Kasumi-1 (cell line): ENCODE measurements at regions not wholly inside any gene's neighbourhood (a gene's known extent, or its start where the extent isn't known, plus 50 kb on each side); places are given as distances from the start of the nearest gene placed in this dataset.
"Not testable (repeated sequence)": the region's sequence is repeated elsewhere in the genome, so short reads cannot be mapped to it uniquely, and the experiment has no call there.

Source experiments
- DNase-seq, 2 experiments: peaks; one replicate each; lab custom pipeline; 2025; lab: John Stamatoyannopoulos, UW

GRCh38 chr5:61215996-61216395 lies 53.7 kb upstream of the SMIM15 start:
- no peak for DNase-seq

- DNase-seq, result no peak
These were observed 54.5 kb upstream of the SMIM15 start for GRCh38 chr5:61216741-61217140.

- DNase-seq, result no peak
These were observed 54.9 kb upstream of the SMIM15 start for GRCh38 chr5:61217214-61217613.

- no peak for DNase-seq
These were observed 66.0 kb upstream of the SMIM15 start for GRCh38 chr5:61228229-61228628.

- no peak for DNase-seq
These were observed 66.5 kb upstream of the SMIM15 start for GRCh38 chr5:61228691-61229280.

DNA sequence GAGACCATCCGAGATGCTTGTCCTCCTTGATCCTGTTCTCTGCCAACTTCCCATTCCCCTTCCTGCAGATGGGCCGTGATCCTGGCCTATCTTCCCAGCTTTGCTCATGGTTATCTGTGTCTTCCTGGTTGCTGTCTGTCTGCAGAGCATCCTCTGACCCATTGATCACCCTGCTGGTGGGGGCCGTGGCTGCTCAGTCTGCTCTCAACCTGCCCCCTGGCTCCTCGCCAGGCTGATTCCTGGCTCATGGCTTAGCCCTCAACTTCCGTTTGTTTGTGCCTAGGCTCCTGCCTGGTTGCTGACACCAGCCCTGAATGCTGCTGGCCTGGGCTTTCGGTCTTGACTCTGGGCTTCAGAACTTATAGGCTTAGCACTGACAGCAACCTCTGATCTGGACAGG lies 67.1 kb upstream of the SMIM15 start:
- DNase-seq, result no peak

- no peak for DNase-seq
These were observed 68.2 kb upstream of the SMIM15 start for GRCh38 chr5:61230492-61230891.

DNA sequence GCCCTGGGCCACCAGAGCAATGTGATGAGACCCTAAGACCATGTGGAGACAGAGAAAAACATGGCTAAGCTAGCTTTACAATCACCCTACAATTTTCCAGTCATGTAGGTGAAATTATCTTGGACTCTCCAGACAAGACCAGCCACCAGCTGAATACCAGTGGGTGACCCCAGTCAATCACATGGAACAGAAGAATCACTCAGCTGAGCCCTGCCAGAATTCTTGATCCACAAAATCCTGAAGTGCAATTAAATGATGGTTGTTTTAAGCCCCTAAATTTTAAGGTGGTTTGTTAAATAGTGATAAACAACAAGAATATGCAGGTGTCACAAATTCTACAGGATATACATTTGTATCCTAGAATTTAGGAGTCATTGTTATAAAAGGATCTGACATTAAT lies 69.5 kb upstream of the SMIM15 start:
- no peak for DNase-seq

DNA sequence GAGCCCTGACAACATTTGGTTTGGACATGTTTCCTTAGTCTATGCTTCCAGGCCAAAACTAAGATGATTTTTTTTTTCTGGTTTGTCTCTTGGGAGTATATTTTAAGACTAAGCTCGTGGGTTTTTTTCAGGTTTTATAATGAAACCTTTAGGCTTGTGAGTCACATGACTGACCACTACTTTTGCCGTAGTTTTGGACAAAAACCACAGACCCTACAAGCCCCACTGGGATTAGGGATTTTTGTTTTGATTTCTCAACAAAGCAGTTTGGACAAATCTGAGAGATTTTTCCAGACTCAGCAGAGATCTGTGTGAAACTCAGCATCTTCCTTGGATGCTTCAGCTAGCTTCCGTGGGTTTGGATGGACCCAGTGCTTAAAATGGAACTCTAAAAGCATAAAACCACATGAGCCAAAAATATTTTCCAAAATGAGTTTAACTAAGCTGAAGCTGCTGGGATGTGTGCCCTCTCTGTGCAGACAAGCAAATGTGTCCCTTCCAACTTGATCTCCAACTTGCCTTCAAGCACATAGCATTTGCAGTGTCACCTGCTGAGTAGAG lies 70.3 kb upstream of the SMIM15 start:
- no peak for DNase-seq

DNA sequence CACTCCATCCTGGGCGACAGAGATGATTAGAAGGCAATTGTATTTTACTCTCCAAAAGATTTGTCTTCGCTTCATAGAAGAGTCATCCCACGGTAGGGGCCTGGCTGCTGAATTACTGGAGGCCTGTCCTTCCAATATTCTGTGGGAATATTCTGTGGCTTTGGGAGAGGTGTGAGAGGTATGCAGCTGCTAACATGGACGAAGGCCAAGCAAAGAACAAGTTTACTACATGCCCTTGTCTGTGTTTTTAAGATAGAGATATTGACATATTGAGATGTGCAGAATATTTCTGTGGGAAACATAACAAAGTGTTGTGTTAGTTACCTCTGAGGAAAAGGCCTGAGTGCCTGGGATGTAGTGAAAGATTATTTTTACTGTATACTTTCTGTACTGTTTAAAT lies 71.8 kb upstream of the SMIM15 start:
- DNase-seq, result no peak

- not testable (repeated sequence) for DNase-seq
These were observed 74.4 kb upstream of the SMIM15 start for GRCh38 chr5:61236715-61237114.

DNA sequence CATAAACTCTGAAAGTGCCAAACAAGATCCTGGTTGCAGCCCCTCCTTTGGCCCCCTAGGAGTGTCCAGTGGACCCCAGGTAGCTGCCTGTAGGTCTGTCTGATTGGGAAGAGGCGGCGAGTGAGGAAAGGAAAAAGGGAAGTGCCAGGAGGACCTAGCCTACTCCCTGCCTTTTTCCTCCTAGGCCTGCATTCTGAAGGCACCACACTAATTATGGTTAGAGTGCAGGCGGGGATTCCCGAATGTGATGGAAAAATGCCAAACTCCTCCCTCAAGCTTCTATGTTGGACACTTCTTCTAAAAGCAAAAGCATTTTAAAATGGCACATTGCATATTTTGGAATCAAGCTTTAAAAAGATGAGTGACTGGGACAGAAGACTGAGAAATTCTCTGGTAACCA lies 83.2 kb upstream of the SMIM15 start:
- no peak for DNase-seq

DNA sequence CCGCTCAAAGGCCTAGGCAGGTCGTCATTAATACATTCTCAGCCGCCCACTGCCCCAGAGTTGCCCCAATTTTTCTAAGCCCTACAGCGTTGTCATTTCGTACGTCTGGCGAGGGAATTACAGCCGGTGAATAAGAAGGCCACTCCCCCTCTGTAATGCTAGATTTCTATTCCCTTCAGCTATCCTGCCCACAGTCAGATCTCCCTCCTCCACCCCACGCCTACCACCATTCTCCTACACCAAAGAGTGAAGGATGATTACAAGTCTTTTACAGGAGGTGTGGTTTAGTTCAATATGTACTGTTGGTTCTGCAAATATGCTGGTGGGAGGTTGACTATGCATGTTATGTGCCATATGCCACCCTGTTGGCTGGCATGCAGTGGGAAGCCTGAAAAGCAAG lies 83.7 kb upstream of the SMIM15 start:
- no peak for DNase-seq

DNA sequence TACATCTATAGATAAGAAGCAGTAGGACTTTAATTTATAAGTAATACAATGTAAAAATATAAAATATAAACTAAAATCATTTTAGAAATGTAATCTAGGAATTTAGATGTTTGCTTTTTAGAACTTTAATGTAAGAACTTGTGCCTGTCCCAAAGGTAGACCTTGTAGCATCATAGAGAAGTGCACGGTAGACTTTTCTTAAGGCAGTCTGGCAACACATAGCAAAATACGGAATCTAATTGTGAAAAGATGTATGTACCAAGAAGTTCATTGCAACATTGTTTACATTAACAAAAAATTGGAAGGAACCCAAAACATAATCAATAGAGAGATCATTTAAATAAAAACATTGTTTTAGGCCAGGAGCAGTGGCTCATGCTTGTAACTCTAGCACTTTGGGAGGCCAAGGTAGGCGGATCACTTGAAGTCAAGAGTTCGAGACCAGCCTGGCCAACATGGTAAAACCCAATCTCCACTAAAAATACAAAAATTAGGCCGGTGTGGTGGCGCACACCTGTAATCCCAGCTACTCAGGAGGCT lies 84.6 kb upstream of the SMIM15 start:
- no peak for DNase-seq

GRCh38 chr5:61251874-61252642 lies 80.0 kb upstream of the ZSWIM6 start:
- DNase-seq, result no peak

GRCh38 chr5:61252643-61252925 lies 79.5 kb upstream of the ZSWIM6 start:
- DNase-seq, result no peak

DNA sequence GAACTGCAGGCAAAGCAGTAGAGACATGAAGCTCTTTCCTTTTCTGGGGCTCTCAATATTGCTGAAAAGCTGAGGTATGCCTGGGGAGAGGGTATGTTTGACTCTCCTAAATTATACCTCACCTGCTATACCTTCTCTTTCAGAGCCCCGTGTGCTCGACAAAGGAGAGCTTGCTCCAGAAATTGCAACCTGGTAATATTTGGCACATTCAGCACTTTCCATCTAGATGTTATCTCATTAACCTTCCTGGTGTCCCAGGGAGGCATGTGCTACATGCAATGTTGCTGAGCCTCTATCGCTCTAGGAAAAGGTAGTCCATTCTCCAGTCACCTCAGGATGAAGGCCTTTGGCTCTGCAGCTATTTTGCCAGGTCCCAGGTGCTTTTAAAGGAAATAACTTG lies 78.5 kb upstream of the ZSWIM6 start:
- DNase-seq, result no peak

DNA sequence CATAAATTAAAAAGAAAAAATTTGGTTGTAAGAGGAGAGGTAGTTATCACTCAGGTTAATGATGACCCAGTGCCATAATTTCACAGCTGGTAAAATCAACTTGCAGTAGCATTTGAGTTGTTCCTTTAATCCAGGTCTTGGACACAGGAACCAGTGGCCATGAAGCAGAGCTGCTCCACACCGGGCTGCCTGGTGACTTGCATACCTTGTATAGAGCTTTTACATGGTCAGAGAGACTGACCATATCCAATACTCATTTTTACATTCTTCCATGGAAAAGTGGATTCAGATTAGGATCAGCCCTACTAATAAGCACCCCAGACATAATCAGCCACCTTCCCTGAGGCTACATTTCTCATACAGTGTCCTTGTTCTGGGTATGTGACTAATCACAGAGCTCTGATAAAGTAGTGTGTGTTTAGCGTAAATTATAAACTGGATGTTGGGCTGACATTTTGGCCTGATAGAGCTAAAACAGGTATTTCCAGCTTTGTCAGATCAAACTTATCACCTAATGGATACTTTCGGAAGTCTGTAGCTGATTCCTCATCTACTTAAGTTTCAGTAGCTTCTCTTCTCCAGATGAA lies 77.0 kb upstream of the ZSWIM6 start:
- no peak for DNase-seq

DNA sequence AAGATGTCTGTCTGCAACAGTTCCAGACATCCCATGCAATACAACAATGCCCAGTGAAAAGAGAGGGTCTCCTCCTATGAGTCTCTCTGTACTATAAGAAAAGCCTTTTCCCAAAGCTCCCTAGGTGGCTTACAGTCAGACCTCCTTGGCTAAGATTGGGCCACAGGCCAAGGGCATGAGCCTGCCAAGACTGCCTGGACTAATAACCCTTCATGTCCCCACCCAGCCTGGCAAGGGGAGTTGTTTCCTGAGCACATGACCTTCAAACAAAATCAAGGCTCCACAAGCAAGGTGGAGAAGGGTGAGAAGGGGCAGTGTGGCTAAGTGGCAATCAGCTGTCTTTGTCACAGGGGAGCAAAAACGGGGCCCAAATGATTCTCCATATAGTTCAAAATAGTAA lies 75.6 kb upstream of the ZSWIM6 start:
- DNase-seq, result no peak

- DNase-seq, result no peak
These were observed 74.6 kb upstream of the ZSWIM6 start for GRCh38 chr5:61257421-61257820.

DNA sequence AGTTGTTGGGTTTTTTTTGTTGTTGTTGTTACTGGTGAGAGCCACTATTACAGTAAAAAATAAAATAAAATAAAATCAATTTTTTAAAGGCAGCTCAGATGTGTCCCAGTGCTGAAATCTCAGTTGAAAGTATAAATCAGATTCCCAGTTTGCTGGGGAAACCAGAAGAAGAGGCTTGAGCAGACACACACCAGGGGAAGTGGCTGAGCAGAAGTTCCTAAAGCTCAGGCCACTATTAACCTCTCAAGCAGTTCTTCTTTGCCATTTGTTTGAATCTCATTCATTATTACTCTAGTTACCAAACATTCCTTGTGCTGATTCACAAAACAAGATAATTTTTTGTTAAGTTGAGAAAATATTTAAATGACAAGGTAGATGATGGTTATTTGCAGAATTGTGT lies 70.9 kb upstream of the ZSWIM6 start:
- no peak for DNase-seq

DNA sequence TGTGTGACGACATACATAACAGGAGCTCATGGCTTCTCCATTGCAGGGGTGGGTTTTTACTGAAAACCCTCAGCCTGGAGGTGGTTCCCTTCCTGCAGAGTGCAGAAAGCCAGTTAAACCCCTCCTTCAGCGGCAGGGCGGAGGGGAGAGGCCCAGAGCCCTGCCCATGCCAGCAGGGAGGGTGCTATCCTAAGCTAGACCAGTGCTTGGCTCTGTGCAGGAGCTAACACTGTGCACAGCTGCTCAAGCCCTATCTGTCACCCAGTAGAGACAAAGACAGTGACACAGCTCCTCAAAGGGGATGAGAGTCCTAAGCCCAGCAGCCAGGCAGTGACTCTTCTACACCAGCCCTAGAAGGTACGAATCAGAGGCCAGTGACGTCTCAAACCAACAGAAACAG lies 70.0 kb upstream of the ZSWIM6 start:
- DNase-seq, result no peak

DNA sequence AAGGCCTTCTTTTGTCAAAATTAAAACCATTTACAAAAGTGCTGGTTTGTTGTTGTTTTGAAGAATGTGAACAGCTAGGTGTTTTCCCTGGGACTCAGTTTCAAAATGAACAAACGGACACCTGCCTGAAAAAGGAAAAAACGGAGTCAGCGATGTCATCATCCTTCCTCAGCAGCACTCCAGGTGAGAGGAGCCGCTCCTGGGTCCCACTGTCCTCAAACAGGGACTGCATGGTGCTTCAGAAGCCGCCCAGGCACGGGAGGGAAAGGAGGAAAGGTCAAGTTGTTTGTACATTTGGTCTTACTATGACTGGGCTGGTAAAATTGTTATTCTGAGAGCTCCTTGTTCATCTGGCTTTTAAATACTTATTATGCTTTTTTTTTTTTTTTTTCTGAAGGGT lies 69.0 kb upstream of the ZSWIM6 start:
- no peak for DNase-seq
